T-helper 2 cell treated with Interferon-gamma antibody and Interleukin-4, amounts not matched to agents 100 ng/mL and 5 ng/mL, for 36 hours (primary cell): ENCODE measurements at regions not wholly inside any gene's neighbourhood (a gene's known extent, or its start where the extent isn't known, plus 50 kb on each side); places are given as distances from the start of the nearest gene placed in this dataset.

Experiments used
- intact Hi-C: fragments of 100-400 bp; cut with micrococcal nuclease; formaldehyde crosslinking; loops from one replicate; pipeline ENCODE4 v1.15.1; 2023

DNA sequence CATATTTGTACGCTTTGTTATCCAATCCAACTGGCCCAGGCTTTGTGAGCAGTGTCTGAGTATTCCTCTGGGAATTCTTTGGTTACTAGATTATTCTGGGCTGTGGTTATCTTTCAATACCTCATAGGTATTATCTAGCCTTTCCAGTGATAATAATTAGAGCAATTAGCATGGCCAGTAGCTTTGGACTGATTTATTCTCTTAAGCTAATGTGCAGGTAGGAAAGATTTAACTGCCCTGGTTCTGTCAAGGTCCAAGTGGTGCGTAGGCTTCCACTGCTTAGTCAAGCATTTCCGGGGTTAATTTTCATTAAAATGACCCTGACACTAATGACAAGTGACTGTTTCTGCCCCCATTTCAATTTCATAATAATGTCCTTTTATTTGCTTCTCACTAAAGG lies 54.2 kb upstream of the PMFBP1 start:
- intact Hi-C loops = no loop called here

DNA sequence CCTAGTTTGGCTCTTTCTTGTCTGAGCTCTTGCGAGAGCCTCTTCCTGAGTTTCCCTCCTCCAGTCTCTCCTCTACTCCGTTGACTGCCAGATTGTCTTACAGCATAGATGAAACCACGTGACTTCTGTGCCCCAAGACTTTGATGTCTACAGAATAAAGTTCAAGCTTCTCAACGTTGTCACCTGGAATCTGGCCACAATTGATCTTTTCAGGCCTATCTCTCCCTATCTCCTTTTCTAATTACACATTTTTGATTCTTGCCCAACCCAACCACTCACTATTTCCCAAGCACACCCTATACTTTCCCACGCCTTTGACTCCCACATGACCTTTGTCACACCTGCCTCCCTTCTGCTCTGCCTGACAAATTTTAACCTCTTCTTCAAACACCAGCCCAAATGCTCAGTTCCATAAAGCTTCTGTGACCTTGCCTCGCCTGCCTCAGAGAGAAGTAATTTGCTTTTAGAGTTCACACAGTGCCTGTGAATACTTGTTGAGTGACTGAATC lies 52.4 kb upstream of the PMFBP1 start:
- intact Hi-C loops = no loop called here

DNA sequence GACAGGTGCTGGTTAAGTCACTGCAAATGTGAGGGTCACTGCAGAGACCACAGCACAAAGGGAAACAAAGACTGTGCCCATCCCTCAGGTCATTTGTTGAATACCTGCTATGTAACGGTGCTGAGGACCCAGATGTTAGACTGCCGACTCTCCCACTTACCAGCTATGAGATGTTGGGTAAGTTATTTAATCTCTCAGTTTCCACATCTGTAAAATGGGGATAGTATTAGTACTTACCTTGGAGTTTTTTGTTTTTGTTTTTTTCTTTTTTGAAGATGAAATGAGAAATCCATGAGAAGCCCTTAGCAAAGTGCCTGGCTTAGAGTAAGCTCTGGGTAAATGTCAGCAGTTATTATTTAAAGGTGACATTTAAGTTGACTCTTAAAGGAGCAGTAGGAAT lies 50.5 kb upstream of the PMFBP1 start:
- intact Hi-C loops = no loop called here
